ENCODE measurements at regions not wholly inside any gene's neighbourhood (a gene's known extent, or its start where the extent isn't known, plus 50 kb on each side); places are given as distances from the start of the nearest gene placed in this dataset.

DNA sequence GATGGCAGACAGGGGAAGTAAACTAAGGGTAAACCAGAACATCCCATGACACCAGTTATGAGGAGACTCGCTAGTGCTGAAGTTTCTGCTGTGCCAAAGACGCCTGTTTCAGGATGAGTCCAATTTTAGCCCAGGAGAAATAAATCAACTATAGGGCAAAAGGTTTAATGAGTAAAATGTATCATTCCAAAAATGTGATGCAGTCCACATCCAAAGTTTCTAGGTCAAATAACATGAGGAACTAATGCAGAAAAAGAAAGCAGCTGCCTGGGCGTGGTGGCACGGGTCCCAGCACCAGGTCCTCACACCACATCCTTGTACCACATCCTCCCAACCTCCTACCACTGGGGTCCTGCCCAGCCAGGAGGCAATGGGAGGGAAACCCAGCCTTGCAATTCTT, 126.9 kb upstream of the CTAGE1 start:
- H3K9me3 ChIP-seq = no peaks in the 10 kb centered on the region
- peaks cover 0 to 50% of the 10 kb centered on the region in 2 donors for H3K4me1 ChIP-seq
- no peak for DNase-seq (ENCODE audit: low spot score)
- no peaks in the 10 kb centered on the region for H3K27me3 ChIP-seq
- no peaks in the 10 kb centered on the region for H3K36me3 ChIP-seq
- no peak overlapping the region for H3K4me3 ChIP-seq
- TF ChIP-seq, protein P1, sequence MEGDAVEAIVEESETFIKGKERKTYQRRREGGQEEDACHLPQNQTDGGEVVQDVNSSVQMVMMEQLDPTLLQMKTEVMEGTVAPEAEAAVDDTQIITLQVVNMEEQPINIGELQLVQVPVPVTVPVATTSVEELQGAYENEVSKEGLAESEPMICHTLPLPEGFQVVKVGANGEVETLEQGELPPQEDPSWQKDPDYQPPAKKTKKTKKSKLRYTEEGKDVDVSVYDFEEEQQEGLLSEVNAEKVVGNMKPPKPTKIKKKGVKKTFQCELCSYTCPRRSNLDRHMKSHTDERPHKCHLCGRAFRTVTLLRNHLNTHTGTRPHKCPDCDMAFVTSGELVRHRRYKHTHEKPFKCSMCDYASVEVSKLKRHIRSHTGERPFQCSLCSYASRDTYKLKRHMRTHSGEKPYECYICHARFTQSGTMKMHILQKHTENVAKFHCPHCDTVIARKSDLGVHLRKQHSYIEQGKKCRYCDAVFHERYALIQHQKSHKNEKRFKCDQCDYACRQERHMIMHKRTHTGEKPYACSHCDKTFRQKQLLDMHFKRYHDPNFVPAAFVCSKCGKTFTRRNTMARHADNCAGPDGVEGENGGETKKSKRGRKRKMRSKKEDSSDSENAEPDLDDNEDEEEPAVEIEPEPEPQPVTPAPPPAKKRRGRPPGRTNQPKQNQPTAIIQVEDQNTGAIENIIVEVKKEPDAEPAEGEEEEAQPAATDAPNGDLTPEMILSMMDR (IDR thresholded peaks at IDR 0.05) = no peak
- no peak overlapping the region for H3K27ac ChIP-seq

DNA sequence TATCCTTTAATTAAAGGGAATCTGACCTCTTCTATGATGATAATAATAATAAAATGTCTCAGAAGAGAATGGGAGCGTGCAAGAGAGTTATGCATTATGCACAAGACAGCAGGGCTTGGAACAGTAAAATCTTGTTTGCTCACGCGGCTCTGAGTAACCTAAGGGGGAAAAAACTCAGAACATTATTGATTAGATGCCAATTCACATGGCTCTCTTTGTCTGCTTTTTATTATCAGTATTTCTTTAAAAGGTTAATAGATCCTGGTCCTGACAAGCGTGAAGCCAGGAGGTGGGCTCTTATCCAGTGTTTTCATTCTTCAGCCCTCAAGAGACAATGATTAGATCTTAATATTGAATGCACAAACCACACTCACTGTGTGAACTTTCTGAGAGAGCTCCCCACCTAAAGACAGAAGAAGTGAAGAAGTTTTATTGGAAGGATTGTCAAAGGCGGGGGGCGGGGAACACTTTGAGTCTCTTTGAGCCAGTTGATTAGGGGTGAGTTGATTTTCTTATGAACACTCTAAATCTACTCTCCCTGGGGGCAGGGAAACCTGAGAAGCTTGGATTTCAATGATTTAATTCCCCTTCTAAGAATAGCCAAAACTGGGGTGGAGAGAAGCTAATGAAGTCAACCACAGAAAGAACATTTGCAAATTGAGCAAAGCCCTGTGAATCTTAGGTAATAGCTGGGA, 127.5 kb upstream of the CTAGE1 start:
- TF ChIP-seq, protein P1 (IDR thresholded peaks at IDR 0.05) = no peak
- no peaks in the 10 kb centered on the region for H3K36me3 ChIP-seq
- no peak overlapping the region for H3K27ac ChIP-seq
- H3K27me3 ChIP-seq = no peaks in the 10 kb centered on the region
- H3K9me3 ChIP-seq = no peaks in the 10 kb centered on the region
- H3K4me1 ChIP-seq = peaks cover 0 to 50% of the 10 kb centered on the region in 2 donors
- no peak overlapping the region for H3K4me3 ChIP-seq
- no peak for DNase-seq (ENCODE audit: low spot score)

DNA sequence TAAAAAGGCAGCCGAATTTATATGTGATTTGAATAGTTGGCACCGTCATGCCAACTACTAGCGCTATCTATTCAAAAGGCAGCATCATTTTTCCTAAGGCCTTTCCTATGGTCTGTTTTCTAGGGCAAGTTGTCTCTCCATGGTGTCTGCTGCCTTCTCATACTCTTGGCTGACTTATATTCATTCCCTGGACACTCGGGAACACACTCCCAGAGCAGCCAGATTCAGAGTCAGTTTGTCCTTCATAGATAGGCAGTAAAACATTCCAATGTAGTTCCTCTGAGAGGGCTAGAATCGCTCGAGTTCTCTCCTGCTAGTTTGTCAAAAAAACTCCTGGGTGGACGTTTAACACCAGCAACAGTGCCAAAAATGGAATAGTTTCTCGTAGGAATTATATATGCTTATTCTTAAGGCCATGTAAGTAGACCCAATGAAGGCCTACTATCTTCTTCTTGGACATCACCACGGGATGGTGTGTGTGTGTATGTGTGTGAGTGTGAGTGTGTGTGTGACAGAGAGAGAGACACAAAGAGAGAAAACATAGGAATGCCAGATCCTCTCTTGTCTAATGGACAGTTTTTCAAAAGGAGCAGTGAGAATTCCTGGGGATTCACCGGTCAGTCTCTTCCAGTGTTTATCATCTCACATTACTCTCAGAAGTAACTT, 129.3 kb upstream of the CTAGE1 start:
- TF ChIP-seq, protein P1 (IDR thresholded peaks at IDR 0.05) = no peak
- peak overlapping the region; percentile 49 to 75 for H3K27ac ChIP-seq
- H3K36me3 ChIP-seq = no peaks in the 10 kb centered on the region
- H3K9me3 ChIP-seq = no peaks in the 10 kb centered on the region
- H3K27me3 ChIP-seq = no peaks in the 10 kb centered on the region
- DNase-seq (ENCODE audit: low spot score) = no peak
- peaks cover 0 to 48% of the 10 kb centered on the region in 2 donors for H3K4me1 ChIP-seq
- no peak overlapping the region for H3K4me3 ChIP-seq

DNA sequence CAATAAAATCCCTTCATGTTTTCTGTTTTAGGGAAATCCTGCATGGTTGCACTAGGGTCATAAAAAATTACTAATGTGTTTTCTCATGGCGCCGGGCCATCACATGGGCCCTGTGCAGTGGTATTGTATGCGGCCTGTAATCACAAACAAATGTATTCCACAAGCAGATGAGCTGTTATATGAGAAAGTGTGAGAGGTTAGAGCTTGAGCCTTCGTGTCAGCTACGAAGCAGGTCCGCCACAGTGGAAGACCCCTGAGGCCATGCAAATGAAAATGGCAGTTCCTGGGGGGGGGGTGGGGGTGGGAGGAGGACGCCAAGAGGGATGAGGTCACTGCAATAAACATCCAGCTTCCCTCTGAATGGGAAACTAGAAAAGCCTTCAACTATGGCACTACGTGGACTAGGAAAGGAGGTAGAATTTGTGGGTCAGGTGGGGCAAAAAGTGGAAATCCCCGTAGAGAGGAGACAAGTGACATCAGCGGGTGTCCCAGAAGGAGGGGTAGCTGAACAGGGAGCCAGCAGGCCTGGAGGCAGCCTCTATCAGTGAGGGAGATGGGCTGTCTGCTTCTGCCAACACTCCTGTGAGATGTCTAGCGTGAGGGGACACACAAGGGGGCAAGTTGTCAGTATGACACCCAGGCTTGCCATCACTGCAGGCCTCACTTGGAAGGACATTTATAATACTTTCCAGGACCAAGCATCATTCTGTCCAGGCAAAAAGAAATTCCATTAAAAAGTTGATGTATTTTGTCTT, 130.3 kb upstream of the CTAGE1 start:
- Histone ChIP-seq H3K9me3 (no peaks in the 10 kb centered on the region), H3K36me3 (no peaks in the 10 kb centered on the region), H3K27me3 (no peaks in the 10 kb centered on the region), H3K4me1 (peaks cover 0 to 39% of the 10 kb centered on the region in 2 donors), H3K27ac (peak overlapping the region; percentile 49 to 75), H3K4me3 (no peak overlapping the region)
- TF ChIP-seq, protein P1 (IDR thresholded peaks at IDR 0.05) = no peak
- no peak for DNase-seq (ENCODE audit: low spot score)

DNA sequence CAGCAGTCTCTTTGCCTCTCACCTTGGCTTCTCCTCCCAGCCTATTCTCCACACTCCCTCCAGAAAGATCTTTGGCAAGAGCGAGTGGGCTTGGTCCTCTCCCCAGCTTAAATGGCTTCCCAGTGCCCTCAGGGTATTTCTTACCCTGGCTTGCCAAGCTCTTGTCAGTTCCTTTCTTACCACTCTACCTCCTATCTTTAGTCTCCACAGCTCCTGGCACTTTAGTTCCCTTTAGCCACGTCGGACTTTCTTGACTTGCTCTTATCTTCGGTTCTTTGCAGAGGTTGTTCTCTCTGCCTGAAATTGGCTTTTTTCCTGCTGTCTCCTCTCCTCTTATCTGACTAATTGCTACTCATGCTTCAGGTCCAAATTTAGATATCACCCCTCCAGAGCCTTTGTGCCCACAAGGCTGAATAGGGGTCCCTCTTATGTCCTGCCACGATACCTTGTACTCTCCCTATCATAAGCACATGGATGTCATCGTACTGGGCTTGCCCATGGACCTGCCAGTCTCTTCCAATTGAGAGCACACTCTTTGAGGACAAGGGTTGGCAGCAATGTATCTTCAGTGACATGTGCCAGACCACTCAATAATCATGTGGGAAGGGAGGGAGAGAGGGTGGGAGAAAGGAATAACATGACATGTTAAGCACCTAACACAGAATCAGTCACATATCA, 131.7 kb upstream of the CTAGE1 start:
- Histone ChIP-seq H3K27ac (peak overlapping the region; percentile 23 to 42), H3K9me3 (no peaks in the 10 kb centered on the region), H3K27me3 (no peaks in the 10 kb centered on the region), H3K36me3 (no peaks in the 10 kb centered on the region), H3K4me1 (peaks cover 0 to 32% of the 10 kb centered on the region in 2 donors), H3K4me3 (no peak overlapping the region)
- DNase-seq (ENCODE audit: low spot score) = no peak
- TF ChIP-seq, protein P1 (IDR thresholded peaks at IDR 0.05) = no peak
